A673 (cell line): ENCODE measurements at regions not wholly inside any gene's neighbourhood (a gene's known extent, or its start where the extent isn't known, plus 50 kb on each side); places are given as distances from the start of the nearest gene placed in this dataset.
"Not testable (repeated sequence)": the region's sequence is repeated elsewhere in the genome, so short reads cannot be mapped to it uniquely, and the experiment has no call there.

ENCODE experiments used
- CTCF ChIP-seq: fragments of 300-800, 200-600 bp; sonication (generic); conservative IDR thresholded peaks from 2 replicates; pipeline ENCODE4 v1.5.1; 2017; ENCODE audit warnings: low read depth, mild to moderate bottlenecking, antibody characterized with exemption, low read length, moderate library complexity, mixed read lengths
- EZH2 ChIP-seq: fragments of 200-600 bp; sonication (generic); IDR thresholded peaks from 2 replicates; pipeline ENCODE4 v1.6.1; 2017; ENCODE audit warnings: borderline replicate concordance, low read depth, mild to moderate bottlenecking, mixed read lengths, antibody characterized with exemption, low read length; ENCODE audit not compliant: poor library complexity, severe bottlenecking

GRCh38 chrX:115394806-115395205 lies 105.3 kb downstream of the LUZP4 start:
- not testable (repeated sequence) for TF ChIP-seq CTCF, EZH2
